HG02623 (cell line): ENCODE measurements at regions not wholly inside any gene's neighbourhood (a gene's known extent, or its start where the extent isn't known, plus 50 kb on each side); places are given as distances from the start of the nearest gene placed in this dataset.

Experiments used
- ATAC-seq: cut with Tn5 transposase; IDR thresholded peaks from one replicate; pipeline ENCODE4 v1.9.1; 2021; ENCODE audit warnings: moderate library complexity; ENCODE audit not compliant: unreplicated experiment

DNA sequence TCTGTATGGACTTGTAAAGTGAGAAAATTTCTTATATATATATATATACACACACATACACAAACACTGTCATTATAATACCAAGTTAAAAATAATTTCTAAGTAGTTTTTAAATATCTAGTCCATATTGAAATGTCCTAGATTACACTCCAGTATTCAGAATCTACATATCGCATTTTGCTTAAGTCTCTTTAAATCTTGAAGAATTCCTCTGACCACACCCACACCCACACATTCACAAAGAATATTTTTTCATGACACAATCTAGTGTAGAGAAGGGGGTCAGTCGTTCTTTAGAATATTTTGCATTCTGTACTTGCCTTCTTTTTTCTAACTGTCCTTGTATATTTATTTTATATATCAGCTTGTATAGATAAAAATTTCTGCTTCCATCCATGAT, 509.7 kb downstream of the CCDC85A start:
- no peak for ATAC-seq

DNA sequence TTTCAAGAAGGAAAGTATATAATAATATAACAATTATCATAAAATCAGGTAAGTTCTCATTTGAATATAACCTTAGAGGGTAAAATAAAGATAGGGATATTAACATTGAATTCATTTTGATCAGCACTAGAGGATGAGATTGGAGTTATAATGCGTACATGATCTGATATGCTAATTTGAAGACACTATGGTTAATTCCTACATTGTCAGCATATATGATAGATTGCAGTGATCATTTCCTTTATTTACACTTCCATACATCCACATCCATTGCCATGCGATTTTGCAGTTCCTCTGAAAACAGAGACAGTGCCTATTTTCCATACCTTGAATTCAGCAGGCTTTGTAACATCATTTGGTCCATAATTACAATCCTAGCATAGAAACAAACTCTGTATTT, 519.2 kb downstream of the CCDC85A start:
- no peak for ATAC-seq

DNA sequence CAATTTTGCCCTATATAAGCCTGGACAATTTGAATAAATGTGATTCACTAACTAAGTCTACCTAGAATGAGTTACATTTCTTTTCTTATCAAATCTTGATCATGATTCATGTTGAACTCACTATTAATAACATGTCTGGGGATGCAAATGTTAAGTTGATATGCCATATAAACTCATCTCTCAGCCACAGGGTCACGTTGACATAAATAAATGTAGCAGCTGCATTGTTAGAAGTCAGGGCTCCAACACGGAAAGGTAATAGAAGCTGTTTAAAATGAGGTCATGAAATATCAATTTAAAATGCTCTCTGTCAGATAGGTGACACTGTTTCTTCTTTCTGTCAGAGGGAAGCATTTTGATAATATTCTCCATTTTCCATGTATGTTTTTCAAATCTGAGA, 521.9 kb downstream of the CCDC85A start:
- no peak for ATAC-seq

DNA sequence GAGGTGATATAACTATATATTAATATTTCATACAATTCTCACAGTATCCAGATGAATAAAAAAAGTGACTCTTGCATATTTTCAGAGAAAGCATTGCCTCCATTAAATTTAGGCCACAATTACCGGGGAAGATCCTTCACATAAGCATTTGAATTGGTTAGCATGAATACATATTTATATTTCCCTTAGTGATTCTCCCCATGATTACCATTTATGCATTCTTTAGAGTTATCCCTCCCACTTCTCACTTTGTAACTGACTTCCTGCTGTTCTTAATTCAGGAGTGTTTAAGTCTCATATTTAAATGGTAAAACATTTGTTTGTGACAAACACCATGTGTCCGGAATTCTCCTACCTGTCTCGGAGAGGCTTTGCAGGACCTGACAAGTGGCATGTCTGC, 523.4 kb downstream of the CCDC85A start:
- ATAC-seq: no peak

DNA sequence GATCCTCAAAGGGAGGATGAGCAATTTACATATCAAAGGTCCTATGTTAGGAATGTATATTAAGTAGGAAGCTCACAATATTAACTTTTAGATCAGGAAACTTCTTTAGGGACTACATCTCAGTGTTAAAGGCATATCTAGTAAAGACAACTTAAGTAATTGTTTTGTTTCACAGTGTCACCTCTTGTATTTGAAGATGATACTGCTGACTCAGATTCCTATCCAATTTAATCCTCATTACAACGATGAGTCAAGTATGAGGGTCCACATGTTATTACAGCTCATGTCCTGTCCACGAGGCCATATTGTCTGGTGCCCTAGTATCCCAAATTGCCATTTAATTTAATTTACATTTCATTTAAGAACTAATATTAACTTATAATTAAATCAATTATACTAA, 523.9 kb downstream of the CCDC85A start:
- no peak for ATAC-seq

DNA sequence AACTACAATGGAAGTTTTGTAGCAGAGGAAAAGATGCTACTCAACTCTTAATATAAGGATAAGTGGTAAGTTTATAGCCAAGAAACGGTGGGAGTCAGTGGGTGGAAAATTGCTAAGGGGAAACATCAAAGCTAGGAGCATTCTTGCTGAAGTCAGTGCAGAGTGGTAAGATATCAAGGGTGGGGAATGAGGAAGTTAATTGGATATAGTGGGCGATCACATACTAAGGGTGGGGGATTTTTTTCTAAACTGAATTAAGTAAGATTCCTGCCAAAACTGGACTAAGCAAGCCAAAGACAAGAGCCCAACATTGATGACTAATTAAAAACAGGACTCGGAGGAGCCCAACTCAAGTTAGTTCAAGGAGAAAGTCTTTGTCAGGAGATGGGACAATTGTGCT, 525.4 kb downstream of the CCDC85A start:
- no peak for ATAC-seq

DNA sequence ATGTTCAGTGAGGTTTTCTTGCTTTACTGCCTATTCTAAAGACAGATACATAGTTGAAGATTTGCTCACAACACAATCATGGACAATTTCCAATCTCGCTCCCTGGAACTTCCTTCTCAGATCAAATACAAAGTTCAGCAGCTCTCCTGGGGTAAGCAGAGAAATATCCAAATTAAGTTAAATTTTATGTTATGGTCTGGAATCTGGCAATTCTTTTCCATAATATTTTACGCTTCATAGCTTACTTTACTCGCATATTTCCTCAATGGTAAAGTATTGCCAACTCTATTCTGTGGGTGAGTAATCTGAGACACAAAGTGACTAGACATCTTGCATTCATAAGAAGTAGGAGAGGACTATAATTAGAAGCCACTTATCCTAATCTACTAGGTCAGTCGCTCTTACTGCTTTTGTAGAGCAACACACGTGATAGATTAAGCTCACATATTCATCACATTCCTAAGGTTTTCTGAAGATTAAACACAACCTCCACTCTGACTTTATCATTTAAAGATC, 529.4 kb downstream of the CCDC85A start:
- no peak for ATAC-seq

DNA sequence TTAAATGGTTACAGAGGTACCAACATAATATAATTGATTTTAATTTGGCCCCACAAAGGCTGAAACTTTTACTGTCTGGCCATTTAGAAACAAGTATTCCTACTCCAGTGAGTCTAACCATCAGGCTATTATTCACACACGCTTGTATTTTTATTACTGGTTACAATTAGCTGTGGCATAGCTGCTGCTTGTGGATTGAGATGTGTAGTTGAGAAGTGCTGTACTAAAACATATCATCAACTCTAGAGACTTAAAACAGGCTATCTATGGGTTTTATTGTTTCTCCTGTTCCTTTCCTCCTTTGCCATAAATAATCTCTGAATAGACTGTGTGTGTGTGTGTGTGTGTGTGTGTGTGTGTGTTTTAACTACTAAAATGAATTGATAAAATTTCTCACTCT, 530.2 kb downstream of the CCDC85A start:
- ATAC-seq: no peak

DNA sequence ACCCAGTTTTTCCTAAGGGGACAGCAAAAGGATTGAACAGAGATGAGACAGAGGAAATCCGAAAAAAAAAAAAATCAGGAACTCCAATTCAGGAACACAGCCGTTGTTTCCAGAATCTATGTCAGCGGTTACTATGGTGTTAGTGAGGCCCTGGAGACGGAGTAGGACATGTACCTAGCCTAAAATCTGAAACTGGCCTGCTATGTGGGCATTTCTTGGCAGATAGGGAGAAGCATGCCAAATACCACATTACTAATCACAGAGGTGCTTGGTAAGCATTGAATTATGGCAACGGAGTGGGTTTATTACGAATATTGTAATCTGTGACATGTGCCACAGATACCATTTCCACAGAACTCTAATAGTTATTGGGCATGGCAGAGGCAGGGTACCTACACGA, 530.6 kb downstream of the CCDC85A start:
- ATAC-seq: no peak

DNA sequence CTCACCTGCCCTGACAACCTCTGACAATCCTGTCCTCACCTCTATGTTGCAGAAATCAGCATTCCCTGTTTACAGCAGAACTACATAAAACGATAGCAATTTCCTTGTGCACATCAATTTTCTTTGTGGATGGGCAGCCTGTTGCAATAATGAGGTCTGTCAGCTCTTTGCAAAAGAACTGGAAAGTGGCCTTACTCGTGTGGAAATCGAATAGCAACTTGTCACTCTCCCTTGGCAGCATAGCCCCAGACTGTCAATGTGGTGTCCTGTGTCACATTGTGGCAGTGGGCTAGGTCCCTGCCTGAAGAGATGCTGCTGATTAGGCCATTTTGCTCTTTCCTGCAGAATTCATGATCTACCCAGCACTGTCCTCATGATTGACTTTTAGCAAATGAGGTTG, 531.9 kb downstream of the CCDC85A start:
- ATAC-seq: no peak

DNA sequence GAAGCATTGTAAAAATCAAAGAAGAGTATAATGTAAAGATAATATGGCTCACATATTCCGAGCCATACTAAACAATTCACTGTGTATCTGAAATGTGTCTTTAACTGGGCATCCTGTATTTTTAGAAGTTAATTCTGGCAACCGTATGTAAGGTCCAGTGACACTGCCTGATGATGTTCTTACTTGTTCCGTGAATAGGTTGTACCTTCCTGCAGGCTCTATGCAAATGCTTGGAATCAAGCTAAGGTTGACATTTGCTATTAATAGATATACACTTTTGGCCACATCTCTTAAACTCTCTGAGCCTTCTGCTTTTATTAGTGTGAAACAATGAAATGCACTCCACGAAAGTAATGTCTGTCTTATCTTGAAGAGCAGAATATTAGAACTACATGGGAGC, 534.6 kb downstream of the CCDC85A start:
- ATAC-seq: no peak

DNA sequence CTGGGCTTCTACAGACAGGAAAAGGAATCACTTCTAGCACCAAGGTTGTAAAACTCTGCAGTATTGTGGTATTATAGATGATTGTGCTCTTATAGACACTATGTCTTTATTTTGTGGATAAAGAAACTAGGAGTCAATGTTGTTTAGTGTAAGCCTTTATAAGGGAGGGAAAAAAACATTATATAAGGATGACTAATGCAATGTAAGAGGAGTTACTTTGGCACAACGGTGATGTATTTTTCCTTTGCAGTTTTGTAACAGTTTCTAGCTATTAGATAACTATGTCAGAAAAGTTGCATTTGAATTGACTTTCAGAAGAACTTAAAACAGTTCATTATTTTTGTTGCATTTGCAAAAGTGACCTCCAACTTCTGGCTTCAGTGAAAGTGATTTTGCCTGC, 545.4 kb downstream of the CCDC85A start:
- no peak for ATAC-seq

DNA sequence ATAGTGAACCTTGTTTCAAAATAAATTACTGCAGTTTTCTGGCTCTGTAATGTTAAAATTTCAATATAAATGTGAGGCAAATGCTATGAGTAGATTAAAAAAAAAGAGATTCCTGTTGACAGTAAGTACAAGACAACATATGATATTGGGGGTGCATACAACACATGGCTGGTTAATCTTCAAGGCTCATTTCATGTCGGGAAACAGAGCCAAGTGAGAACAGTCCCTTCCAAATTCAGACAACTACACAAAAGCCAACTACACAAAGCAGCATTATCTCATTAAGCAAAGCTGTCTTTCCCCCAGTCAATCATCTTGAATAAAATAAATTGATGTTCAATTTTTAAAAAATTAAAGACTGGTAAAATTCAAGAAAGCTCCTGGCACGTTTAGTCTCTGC, 549.2 kb downstream of the CCDC85A start:
- no peak for ATAC-seq

DNA sequence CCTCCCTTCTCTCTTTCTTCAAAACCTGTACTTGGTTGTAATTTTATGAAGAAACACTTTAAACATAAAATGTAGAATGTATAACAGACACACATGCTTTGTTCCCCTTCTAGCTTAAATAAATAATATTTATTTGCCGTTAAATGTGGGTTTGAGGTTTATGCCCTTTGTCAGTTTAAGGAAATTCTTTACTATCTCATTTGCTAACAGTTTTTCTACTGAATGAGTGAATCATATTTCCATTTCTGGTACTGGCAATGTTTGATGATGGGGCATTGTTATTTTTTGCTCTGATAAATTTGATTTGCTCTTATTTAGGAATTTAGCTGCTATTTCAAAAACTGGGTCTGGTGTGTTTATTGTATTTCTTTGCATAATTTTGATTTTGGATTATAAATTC, 555.6 kb downstream of the CCDC85A start:
- no peak for ATAC-seq

DNA sequence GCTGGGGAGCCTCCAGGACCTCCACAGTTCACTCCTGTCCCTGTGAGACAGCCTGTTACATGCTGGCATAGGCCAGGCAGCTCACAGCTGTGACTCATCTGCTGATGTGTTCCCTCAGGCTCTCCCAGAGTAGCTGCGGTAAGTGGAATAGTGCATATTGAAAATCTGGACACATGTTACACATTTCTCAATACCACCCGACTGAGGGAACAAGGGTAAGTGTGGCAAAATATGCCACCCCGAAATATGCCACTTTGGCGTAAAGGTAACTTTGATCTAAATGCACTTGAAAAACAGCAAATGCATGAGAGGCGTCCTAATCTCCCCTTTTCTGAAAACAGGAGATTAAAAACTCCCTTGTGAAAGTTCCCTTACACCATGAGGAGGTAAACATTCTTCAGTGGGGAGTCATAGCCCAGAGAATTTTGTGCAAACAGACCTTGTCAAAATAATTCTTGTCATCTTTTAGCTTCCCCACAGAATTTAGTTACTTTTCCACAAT, 557.9 kb downstream of the CCDC85A start:
- no peak for ATAC-seq

DNA sequence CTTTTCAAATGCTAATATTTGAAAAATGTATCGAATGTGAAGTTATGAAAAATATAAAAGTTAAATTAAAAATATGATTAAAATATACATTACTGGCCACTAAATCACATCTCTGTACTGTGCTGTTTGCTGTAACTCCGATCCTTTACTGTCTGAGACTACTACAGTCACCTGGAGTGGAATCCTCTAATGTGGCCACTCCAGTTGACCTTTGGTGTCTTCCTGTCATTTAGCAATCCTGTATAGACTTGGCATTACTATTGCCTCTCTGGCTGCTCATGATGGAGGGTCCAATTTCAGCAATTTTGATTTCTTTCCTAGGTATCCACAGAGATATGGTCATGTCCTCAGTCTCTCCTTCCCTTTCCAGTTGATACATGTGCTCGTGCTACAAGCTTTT, 560.0 kb downstream of the CCDC85A start:
- ATAC-seq: no peak

DNA sequence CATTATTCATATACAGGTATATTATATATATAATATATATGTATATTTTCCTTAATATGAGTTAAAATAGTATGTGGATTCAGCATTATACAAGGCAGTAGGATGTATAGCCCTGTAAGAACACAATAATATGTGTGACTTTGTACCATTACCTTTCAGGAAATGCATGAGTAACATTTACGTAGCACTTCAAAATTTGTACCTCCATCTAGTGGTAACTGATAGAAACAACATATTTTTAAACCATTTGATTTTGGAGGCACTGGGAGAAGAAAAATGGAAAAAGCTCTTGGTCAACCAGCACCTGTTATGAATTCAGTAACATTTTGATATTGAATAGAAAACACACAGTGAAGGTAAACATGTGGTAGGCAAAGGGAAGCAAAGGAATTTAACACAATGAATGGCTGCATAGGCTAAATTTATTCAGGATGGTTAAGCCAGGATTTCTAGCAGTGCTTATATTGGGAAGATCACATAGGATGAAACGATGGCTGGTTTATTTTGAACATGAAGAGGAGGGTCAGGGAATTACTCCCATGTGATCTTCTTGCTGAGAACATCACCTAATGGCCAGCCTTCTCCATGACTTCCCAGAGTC, 565.5 kb downstream of the CCDC85A start:
- ATAC-seq: no peak

DNA sequence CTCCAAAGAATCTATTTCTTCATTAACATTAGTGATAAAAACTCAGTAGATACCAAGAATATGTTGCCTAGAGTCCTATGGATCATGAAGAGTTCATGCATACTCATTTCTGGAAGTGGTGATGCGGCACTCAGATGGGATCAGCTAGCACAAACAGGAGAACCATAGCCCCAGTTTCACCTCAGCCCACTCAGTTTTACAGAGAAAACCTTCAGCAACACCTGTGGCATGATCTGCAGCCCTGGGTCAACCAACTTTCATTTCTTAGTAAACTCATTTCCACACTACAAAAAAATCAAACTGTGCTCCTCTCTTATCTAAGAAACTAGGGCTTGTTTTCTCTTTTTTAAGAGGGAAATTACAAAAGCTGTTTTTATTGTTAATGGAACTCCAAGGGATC, 569.4 kb downstream of the CCDC85A start:
- no peak for ATAC-seq

DNA sequence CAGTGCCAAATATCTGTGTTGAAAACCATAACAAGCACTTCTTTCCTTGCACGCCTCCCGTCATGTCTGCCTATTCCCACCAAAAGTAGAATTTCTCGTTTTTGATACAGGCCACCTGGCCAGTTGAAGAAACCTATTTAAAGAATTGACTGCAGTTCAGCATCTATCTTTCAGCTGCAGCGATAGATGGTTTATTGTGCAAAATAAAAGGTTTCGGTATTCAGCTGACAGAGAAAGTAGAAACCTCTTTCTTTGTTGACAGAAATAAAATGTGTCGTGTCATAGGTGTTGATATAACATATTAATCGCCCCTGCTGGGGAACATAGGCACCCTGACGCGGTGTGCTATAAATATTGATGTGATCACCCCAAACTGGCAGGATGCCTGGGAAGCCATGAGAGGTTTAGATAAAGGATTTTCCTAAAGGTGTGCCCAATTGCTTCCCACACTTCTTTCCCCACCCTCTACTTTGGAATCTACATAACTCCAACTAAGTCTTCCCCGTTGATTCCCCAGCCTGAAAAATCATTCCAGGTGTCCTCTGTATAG, 570.4 kb downstream of the CCDC85A start:
- no peak for ATAC-seq

DNA sequence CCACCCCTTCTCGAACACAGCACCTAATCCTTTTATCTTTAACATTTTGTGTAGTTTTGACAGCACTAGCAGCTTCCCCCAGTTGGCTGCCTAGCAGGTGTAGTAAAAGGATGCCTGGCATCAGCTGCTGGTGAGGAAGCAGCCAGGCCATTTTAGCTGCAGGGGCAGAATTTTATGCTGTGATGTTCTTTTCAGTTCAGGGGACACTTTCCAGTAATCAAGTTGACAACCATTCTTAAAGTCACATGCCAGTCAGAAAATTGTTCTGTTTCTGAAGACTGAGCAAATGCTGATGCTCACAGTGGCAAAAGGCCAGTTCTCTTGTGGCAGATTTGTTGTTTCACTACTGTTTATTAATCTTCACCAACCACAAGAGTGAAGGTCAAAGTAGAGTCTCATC, 570.8 kb downstream of the CCDC85A start:
- no peak for ATAC-seq

DNA sequence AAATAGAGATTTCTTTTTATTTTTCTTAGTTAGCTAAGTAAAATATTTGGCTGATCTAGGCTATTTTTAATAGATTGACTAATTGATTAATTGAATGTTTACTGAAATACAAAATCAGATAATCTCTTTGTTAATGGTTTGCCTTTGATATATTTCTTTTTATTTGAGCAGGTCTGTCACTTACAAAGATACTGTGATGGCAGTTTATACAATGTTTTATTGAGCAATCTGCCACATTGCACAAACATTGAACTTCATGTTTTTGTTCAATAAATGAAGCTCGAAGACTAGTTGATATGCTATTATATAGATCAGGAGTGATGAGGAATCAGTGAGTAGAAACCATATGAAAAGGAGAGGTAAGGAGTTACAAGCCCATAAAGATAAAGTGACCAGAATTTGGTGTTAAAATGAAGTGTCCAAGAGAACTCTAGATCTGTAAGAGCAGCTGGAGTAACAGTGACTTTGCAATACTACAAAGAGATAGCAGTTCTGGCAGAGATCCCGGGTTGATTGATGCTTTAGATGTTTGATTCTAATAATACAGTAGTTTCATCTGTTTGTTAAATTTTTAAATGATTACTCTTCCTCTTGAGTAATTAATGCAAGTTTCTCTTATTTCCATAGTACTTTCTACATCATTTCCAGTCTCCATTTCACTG, 574.2 kb downstream of the CCDC85A start:
- no peak for ATAC-seq

DNA sequence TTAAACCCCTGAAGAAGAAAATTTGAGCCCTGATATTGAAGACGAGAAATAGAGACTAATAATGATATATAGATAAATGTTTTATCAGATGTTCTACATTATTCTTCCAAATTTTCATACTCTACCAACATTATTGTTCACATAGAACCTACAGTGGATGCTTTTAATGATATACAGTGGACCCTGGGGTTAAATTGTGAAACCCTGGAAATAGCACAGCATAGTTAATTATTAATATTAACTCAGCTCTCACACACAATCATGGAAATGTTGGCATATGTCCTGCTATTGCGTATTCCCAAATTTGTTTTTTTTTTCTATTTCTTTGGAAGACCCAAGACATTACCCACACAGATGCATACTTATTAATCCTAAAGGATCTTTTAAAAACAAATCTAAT, 579.9 kb downstream of the CCDC85A start:
- no peak for ATAC-seq
